GM18520 (cell line): ENCODE measurements at regions not wholly inside any gene's neighbourhood (a gene's known extent, or its start where the extent isn't known, plus 50 kb on each side); places are given as distances from the start of the nearest gene placed in this dataset.
"Not testable (repeated sequence)": the region's sequence is repeated elsewhere in the genome, so short reads cannot be mapped to it uniquely, and the experiment has no call there.

Experiments
- ATAC-seq: cut with Tn5 transposase; IDR thresholded peaks from one replicate; pipeline ENCODE4 v1.9.1; 2021; ENCODE audit not compliant: unreplicated experiment

DNA sequence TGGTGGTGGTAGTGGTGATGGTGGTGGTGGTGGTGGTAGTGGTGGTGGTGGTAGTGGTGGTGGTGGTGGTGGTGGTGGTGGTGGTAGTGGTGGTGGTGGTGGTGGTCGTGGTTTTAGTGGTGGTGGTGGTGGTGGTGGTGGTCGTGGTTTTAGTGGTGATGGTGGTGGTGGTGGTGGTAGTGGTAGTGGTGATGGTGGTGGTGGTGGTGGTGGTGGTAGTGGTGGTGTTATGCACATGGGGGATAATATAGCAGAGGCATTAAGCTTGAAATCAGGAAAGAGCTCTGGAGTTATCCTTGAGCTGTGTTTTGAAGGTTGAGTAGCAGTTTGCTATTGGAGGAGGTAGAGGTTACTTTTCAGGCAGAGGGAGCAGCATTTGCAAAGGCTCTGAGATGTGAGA lies 94.6 kb upstream of the TPTE start:
- ATAC-seq, result not testable (repeated sequence)

DNA sequence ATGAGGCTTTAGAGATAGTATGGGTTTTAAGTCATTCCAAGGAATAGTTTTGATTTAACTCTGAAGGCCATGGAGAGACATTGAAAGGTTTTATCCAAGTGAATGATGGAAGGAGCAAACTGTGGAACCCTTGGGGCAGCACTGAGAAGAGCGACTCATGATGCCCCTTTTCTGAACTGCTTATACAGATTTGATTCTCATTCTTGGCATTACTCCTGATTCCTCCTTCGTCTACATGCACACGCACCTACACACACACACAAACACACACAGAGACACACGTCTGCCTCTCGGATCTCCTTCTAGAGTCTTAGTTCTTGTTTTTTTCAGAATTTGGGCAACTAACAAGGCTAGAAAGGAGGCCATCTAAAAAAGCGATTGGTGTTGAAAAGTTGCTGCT lies 94.1 kb upstream of the TPTE start:
- ATAC-seq, result not testable (repeated sequence)

- ATAC-seq, result not testable (repeated sequence)
Observed at GRCh38 chr21:10428981-10429534, 92.3 kb upstream of the TPTE start.

DNA sequence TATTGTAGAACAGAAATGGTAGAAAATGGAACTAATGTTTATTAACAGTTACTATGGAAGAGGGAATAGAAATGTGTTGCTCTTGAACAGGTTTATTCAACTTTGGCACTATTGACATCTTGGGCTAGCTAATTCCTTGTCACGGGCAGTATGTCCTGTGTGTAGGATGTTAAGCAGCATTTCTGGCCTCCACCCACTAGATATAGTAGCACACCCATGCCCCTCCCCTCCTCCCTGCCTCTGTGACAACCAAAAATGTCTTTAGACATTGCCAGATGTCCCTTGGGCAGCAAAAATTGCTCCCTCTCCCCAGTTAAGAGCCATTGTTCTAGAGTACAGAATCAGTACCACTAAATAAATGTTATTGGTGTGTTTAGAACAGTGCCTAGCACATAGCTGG lies 91.4 kb upstream of the TPTE start:
- no peak for ATAC-seq

DNA sequence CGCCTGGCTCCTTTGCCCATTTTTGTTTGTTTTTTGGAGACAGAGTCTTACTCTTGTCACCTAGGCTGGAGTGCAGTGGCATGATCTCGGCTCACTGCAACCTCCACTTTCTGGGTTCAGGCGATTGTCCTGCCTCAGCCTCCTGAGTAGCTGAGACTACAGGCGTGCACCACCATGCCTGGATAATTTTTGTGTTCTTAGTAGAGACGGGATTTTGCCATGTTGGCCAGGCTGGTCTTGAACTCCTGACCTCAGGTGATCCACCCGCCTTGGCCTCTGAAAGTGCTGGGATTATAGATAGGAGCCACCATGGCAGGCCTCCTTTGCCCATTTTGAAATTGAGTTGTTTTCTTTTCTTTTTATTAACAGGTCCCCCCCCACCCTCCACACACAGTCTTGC lies 89.4 kb upstream of the TPTE start:
- not testable (repeated sequence) for ATAC-seq

DNA sequence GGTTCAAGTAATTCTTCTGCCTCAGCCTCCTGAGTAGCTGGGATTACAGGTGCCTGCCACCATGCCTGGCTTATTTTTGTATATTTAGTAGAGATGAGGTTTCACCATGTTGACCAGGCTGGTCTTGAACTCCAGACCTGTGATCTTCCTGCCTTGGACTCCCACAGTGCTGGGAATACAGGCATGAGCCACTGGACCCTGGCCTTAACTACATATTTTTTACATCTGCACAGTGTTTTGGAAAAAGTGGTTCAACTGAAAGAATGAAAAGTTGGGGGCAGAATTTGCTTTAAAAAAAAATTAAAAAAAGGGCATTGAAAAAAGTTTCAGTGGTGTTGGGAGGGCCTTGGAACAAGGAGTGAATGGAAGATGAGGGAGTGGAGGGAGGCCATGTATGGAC lies 88.9 kb upstream of the TPTE start:
- not testable (repeated sequence) for ATAC-seq

DNA sequence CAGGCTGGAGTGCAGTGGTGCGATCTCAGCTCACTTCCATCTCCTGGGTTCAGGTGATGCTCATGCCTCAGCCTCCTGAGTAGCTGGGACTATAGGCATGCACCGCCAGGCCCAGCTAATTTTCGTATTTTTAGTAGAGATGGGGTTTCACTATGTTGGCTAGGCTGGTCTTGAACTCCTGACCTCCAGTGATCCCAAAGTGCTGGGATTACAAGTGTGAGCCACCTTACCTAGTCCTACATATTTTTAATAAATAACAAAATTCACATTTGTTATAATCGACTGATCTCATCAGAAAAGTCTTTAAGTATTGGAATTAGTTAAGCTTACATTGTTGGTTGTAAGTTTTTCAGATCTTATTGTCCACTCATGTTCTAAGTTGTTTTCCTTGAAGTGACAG lies 83.4 kb upstream of the TPTE start:
- not testable (repeated sequence) for ATAC-seq

DNA sequence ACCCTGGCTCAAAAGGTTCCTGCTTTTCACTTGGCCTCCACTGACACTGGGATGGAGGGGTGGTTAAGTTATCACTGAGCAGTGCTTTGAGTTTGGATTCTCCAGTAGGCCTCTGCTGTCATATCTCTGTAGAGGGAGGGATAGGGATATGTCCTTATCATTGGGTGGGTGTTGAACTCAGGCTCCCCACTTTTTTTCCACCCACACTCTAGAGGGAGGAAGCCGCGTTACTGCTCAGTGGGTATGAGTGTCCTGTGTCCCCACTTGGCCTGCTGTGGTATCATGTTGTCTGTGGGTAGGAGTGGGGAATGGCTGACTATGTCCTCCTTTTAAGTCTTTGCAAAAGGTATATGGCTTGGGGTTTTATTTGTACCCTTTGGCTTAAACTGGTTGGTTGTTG lies 80.7 kb upstream of the TPTE start:
- ATAC-seq, result not testable (repeated sequence)

DNA sequence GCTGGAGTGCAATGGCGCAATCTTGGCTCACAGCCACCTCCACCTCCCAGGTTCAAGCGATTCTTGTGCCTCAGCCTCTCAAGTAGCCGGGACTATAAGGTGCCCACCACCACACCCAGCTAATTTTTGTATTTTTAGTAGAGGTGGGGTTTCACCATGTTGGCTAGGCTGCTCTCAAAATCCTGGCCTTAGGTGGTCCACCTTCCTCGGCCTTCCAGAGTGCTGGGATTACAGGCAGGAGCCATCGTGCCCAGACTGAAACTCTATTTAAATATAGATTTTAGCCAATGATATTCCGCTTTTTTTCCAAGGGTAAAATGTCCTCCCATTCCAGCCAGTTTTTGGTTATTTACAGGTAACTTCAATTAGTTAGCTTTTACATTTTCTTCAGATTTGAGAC lies 79.4 kb upstream of the TPTE start:
- ATAC-seq, result not testable (repeated sequence)

DNA sequence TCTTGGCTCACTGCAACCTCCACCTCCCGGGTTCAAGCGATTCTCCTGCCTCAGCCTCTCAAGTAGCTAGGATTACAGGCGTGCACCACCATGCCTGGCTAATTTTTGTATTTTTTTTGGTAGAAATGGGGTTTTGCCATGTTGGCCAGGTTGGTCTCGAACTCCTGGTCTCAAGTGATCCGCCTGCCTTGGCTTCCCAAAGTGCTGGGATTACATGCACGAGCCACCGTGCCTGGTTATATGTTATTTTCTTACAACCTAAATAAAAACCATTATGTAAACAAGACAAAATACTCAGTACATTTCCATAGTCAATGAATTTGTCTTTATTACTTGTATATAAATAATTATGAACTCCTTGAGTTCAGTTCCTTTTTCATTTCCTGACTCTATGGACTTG lies 75.7 kb upstream of the TPTE start:
- ATAC-seq, result not testable (repeated sequence)

DNA sequence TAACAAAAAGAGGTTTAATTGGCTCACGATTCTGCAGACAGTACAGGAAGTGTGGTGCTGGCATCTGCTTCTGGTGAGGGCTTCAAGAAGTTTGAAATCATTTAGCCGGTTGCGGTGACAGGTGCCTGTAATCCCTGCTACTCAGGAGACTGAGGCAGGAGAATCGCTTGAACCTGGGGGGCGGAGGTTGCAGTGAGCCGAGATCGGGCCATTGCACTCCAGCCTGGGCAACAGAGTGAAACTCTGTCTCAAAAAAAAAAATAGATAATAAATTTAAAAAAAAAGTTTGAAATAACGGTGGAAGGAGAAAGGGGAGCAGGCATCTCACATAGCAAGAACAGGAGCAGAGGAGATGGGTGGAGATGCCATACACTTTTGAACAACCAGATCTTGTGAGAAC lies 71.9 kb upstream of the TPTE start:
- ATAC-seq, result not testable (repeated sequence)

DNA sequence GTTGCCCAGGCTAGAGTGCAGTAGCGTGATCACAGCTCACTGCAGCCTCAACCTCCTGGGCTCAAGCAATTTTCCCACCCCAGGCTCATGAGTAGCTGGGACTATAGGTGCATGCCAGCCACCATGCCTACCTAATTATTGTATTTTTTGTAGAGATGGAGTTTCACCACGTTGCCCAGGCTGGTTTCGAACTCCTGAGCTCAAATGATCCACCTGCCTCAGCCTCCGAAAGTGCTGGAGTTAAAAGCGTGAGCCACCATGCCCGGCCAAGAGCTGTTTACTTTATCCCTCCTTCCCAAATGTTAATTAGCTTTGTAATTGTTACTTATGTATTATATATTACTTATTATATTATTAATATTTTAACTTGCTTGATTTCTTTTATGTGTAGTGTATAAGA lies 70.1 kb upstream of the TPTE start:
- ATAC-seq, result not testable (repeated sequence)

GRCh38 chr21:10457765-10458164 lies 63.6 kb upstream of the TPTE start:
- not testable (repeated sequence) for ATAC-seq

DNA sequence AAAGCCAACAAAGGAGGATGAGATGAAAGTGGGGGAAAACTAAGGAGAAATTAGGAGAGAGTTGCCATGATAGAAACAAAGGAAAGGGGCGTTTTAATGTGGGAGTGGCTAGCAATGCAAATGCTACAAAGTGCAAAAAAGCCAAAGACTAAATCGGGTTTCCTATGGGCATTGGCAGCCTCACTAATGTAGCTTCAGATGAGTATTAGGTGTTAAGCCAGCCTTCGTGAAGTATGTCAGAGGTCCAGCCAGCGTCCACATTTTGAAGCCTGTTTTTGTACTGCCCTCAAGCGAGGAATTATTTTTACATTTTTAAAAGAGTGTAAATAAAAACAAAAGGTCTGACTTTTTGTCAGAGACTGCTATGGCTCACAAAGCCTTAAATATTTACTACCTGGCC lies 60.4 kb upstream of the TPTE start:
- not testable (repeated sequence) for ATAC-seq

DNA sequence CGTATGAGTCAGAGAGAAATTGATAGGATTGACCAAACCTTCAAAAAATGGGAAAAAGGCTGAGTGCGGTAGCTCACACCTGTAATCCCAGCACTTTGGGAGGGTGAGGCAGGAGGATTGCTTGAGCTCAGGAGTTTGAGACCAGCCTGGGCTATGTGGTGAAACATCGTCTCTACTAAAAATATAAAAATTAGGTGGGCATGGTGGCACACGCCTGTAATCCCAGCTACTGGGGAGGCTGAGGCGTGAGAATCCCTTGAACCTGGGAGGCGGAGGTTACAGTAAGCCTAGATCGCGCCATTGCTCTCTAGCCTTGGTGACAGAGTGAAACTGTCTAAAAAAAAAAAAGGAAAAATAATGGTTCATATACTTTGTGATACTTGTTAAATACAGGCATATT lies 59.9 kb upstream of the TPTE start:
- ATAC-seq, result not testable (repeated sequence)

GRCh38 chr21:10463156-10463555 lies 58.2 kb upstream of the TPTE start:
- no peak for ATAC-seq

- ATAC-seq, result no peak
Observed at GRCh38 chr21:10464975-10465374, 56.4 kb upstream of the TPTE start.

DNA sequence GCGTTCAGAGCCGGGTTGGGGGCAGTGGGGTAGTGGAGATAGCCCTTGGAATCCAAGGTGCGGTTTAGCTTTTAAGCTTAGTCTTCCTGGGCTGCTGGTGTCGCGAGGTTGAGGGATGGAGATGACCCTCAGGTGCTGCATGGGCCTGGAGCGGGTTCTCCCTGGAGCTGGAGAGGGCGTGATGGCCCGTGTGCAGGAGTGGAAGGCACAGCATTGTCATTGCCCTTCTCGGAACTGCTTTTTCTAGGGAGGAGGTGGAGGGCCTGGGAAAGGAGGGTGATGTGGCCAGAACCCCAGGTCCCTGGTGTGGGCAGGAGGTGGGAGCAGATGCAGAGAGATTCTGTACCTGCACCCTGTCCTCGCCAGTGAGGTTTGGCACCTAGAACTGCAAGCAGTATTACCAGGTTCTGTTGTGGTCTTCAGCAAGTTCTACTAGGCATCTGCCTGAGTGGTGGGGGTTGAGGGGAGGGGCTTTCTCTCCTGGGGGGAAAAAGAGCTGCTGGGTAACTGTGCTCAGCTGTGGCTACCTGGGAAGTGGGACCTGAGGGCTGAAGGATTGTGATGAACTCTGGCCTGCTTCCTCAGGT lies 55.8 kb upstream of the TPTE start:
- ATAC-seq, result not testable (repeated sequence)

- no peak for ATAC-seq
Observed at GRCh38 chr21:10466200-10466599, 55.2 kb upstream of the TPTE start.
